Vagina (tissue), 2 donors: ENCODE measurements at regions not wholly inside any gene's neighbourhood (a gene's known extent, or its start where the extent isn't known, plus 50 kb on each side); places are given as distances from the start of the nearest gene placed in this dataset.

ENCODE experiments used
- DNase-seq, 2 donors: peaks; one replicate each; pipeline ENCODE4 v3.0.0-alpha.2; 2017; ENCODE audit errors: extremely low spot score in 2 of 2
- H3K27ac ChIP-seq: fragments of 200-600 bp; sonication (generic); one replicate; pipeline ENCODE4 v1.5.1; 2019
- H3K27me3 ChIP-seq: fragments of 200-600 bp; sonication (generic); one replicate; pipeline ENCODE4 v1.5.1; 2019
- H3K36me3 ChIP-seq, 2 donors: fragments of 200-600 bp; sonication (generic); one replicate each; pipeline ENCODE4 v1.5.1; 2017 to 2019
- H3K4me1 ChIP-seq: fragments of 200-600 bp; sonication (generic); one replicate; pipeline ENCODE4 v1.5.1; 2019
- H3K4me3 ChIP-seq, 2 donors: fragments of 200-600 bp; sonication (generic); 1 replicate in 1 of 2; 2 replicates in 1 of 2; pipeline ENCODE4 v1.5.1; 2016 to 2019
- H3K9me3 ChIP-seq: fragments of 200-600 bp; sonication (generic); one replicate; pipeline ENCODE4 v1.5.1; 2019
- CTCF ChIP-seq, 3 experiments: fragments of 450-650 bp in 2 of 3; fragments of 200-600 bp in 1 of 3; sonication (generic) in 1 of 3; IDR thresholded peaks; one replicate each; pipeline ENCODE4 v1.5.1; 2017 to 2019; ENCODE audit warnings: antibody characterized with exemption in 3 of 3, mild to moderate bottlenecking in 2 of 3, moderate library complexity in 2 of 3
- POLR2A ChIP-seq, 2 donors: fragments of 450-650 bp; IDR thresholded peaks; one replicate each; pipeline ENCODE4 v1.6.1; 2017; ENCODE audit warnings: antibody characterized with exemption in 2 of 2, mild to moderate bottlenecking in 2 of 2, moderate library complexity in 2 of 2
- POLR2AphosphoS5 ChIP-seq, 2 donors: sonication (generic); formaldehyde crosslinking; IDR thresholded peaks; one replicate each; pipeline ENCODE4 v1.9.0; 2017; ENCODE audit warnings: antibody characterized with exemption in 2 of 2, mild to moderate bottlenecking in 2 of 2, low read depth in 1 of 2; ENCODE audit not compliant: insufficient read depth in 1 of 2
- intact Hi-C: fragments of 100-400 bp; cut with DNase I; formaldehyde crosslinking; loops from one replicate; pipeline ENCODE4 v1.15.1; 2023

DNA sequence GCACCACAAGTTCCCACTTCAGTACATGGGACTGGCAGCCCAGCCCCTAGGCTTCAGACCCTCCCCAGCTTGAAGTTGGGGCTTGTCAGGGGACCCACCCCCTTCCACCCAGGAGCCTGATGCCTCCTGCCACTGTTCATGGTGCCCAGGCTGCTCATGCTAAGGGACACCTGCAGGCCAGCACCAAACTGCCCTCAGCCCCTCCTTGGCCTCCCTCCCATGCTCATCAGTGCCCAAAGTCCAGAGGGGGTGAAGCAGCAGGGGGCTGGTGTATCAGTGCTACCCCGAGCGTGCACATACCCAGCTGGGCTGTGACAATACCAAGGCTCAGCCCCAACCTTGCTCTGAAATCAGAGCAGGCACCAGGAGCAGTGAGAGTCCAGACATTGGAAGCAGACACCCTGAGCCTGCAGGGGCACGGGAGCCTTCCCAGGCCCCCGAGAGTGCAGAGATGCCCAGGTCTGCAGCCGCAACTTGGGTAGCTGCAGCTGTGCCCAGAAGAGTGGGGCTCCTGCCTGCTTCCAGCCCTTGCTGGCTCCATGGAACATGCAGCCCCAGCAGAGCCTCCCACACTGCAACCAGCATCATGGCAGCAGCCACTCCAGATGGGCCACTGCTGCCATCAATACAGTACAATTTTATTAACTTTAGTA is 79.0 kb downstream of the MTERF1 start:
- no peaks in the 10 kb centered on the region for H3K36me3 ChIP-seq
- H3K4me1 ChIP-seq = no peaks in the 10 kb centered on the region
- H3K27me3 ChIP-seq = no peaks in the 10 kb centered on the region
- DNase-seq = no peak
- intact Hi-C loops = no loop called here
- TF ChIP-seq CTCF (IDR thresholded peaks at IDR 0.05) (no peak), POLR2A (IDR thresholded peaks at IDR 0.05) (no peak), POLR2AphosphoS5 (IDR thresholded peaks at IDR 0.05; ENCODE audit: insufficient read depth in 1 of 2, low read depth in 1 of 2) (no peak)
- H3K9me3 ChIP-seq = no peaks in the 10 kb centered on the region
- no peak overlapping the region for H3K4me3 ChIP-seq
- no peak overlapping the region for H3K27ac ChIP-seq

- H3K27me3 ChIP-seq = no peaks in the 10 kb centered on the region
- TF ChIP-seq POLR2A (IDR thresholded peaks at IDR 0.05) (no peak), CTCF (IDR thresholded peaks at IDR 0.05) (no peak), POLR2AphosphoS5 (IDR thresholded peaks at IDR 0.05; ENCODE audit: insufficient read depth in 1 of 2, low read depth in 1 of 2) (no peak)
These were observed 69.3 kb downstream of the MTERF1 start for GRCh38 chr7:91811236-91811635.

GRCh38 chr7:91811641-91812040 is 68.9 kb downstream of the MTERF1 start:
- no peaks in the 10 kb centered on the region for H3K4me1 ChIP-seq
- TF ChIP-seq POLR2A (IDR thresholded peaks at IDR 0.05) = no peak
- TF ChIP-seq CTCF (IDR thresholded peaks at IDR 0.05) = no peak
- no peak for TF ChIP-seq POLR2AphosphoS5 (IDR thresholded peaks at IDR 0.05; ENCODE audit: insufficient read depth in 1 of 2, low read depth in 1 of 2)
- intact Hi-C loops = no loop called here
- H3K36me3 ChIP-seq = no peaks in the 10 kb centered on the region
- no peaks in the 10 kb centered on the region for H3K27me3 ChIP-seq
- H3K4me3 ChIP-seq = no peak overlapping the region
- no peak overlapping the region for H3K27ac ChIP-seq
- no peaks in the 10 kb centered on the region for H3K9me3 ChIP-seq
- no peak for DNase-seq

More at GRCh38 chr7:91811236-91811635, 69.3 kb downstream of the MTERF1 start:
- H3K4me1 ChIP-seq = no peaks in the 10 kb centered on the region
- no peak overlapping the region for H3K4me3 ChIP-seq
- DNase-seq = no peak
- H3K36me3 ChIP-seq = no peaks in the 10 kb centered on the region
- H3K27ac ChIP-seq = no peak overlapping the region
- intact Hi-C loops = no loop called here
- no peaks in the 10 kb centered on the region for H3K9me3 ChIP-seq

GRCh38 chr7:91812388-91812787 is 68.1 kb downstream of the MTERF1 start:
- no peaks in the 10 kb centered on the region for H3K4me1 ChIP-seq
- TF ChIP-seq POLR2AphosphoS5 (IDR thresholded peaks at IDR 0.05; ENCODE audit: insufficient read depth in 1 of 2, low read depth in 1 of 2) = no peak
- no peak for TF ChIP-seq POLR2A (IDR thresholded peaks at IDR 0.05)
- TF ChIP-seq CTCF (IDR thresholded peaks at IDR 0.05) = no peak
- no peaks in the 10 kb centered on the region for H3K27me3 ChIP-seq
- H3K4me3 ChIP-seq = no peak overlapping the region
- H3K27ac ChIP-seq = no peak overlapping the region
- no peaks in the 10 kb centered on the region for H3K9me3 ChIP-seq
- no peak for DNase-seq
- no peaks in the 10 kb centered on the region for H3K36me3 ChIP-seq
- intact Hi-C loops = no loop called here

DNA sequence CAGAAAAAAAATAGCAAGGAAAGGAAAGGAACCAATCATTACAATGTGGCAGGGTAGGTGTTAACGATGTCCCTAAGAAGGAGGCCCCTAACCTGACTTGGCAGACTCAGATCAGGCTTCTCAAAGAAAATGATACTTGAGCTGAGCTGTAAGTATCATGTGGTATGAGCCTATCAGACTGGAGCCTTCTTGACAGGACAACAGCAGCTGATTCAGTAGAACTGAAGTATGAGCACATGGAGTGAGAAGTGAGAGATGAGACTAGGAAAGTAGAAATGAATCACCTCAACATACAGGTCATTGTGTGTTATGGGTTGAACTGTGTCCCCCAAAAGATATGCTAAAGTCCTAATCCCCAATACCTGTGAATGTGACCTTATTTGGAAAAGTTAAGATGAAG is 66.3 kb downstream of the MTERF1 start:
- TF ChIP-seq POLR2A (IDR thresholded peaks at IDR 0.05) (no peak), POLR2AphosphoS5 (IDR thresholded peaks at IDR 0.05; ENCODE audit: insufficient read depth in 1 of 2, low read depth in 1 of 2) (no peak), CTCF (IDR thresholded peaks at IDR 0.05) (no peak)
- Histone ChIP-seq H3K4me1 (no peaks in the 10 kb centered on the region), H3K36me3 (no peaks in the 10 kb centered on the region), H3K27me3 (no peaks in the 10 kb centered on the region), H3K27ac (no peak overlapping the region), H3K4me3 (no peak overlapping the region), H3K9me3 (no peaks in the 10 kb centered on the region)
- no peak for DNase-seq
- intact Hi-C loops = no loop called here
